Superior temporal gyrus (tissue), 1 donor: ENCODE measurements at regions not wholly inside any gene's neighbourhood (a gene's known extent, or its start where the extent isn't known, plus 50 kb on each side); places are given as distances from the start of the nearest gene placed in this dataset.

ENCODE experiments used
- DNase-seq: peaks from one replicate; pipeline ENCODE4 v3.0.0-alpha.2; 2016; ENCODE audit errors: extremely low spot score

GRCh38 chr5:82399111-82399510 lies 121.0 kb upstream of the RPS23 start:
- DNase-seq: no peak

DNA sequence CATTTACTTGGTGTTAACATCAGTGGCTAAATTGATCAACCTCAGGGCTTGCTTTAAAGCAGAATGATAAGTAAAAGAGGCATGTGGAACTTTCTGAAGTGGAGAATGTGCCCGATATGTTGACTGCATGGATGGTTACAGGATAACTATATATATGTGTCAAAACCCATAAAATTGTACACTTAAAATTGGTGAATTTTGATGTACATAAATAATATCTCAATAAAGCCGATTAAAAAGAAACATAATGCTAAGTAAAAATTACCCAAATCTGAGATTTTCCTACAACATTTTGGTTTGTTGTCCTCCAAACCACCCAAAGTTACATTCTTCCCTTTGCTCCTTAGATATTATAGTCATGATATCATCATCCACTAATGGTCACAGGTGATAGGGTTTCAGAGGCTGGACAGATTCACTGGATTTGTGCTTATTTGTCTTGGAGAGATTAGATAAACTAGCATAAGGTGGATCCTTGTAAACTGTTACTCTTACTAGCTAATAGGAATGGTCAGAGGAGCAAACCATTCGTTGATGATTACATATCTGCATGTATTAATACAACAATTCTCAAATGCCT lies 119.7 kb upstream of the RPS23 start:
- no peak for DNase-seq

DNA sequence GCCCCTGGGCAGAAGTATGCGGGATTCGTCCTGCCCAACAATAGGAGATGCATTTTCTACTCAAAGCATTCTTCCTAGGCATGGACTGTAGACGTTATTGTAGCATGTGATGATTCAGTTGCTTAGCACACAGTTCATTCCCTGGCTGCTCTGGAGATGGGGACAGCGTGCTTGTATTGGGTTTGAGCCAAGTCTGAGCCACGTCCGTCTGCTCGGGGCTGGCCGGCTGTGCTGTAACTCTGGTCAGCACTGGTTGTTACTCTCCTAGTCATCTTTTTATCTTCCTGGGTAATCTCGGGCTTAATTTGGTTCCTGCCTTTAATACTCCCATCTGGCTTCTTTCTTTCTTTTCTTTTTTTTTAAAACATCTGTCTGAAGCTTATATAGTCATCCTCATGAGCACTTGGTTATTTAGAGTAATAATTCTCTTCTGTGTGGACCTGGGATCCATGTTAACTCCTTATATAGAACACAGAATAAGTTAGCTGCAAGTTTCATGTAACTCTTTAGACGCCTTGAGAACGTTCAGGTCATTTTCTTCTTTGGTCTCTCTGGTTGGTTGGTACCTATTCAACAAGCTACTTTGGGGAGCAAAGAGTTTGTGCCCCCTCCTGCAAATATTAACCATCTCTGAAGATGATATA lies 118.8 kb upstream of the RPS23 start:
- DNase-seq: peak; percentile 44

DNA sequence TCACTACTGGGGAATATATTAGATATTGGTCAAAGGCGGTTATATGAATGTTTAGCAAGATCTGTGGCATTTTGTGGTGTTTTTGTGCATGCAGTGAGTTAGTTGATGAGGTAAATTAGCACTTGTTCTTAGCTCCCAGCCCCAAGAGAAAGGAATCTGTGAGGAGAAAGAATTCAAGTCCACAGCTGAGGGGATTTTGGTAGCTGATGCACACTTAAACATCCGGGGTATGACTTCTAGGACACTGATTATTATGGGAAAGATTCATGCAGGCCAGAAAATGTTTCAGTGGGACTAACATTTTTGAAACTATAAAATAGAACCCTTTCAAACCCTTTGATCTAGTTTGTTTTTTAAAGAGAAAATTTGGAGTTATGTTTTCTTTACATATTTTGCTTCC lies 118.2 kb upstream of the RPS23 start:
- no peak for DNase-seq

DNA sequence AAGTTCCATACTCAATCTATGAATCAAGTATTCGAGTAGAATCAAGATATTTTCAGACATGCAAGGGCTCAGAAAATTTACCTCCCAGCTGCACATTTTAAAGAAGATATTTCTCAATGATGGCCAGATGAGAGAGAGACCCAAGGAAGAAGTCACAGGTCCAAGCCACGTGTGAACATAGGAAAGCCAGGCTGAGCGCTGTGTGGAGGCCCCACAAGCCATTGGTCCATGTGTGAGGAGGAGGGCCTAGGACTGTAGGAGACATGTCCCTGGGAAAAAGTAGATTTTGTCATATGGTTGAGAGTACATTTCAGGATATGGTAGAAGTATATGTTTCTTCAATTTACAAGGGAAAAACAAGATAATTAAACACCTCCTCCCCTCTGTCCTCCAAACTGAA lies 115.8 kb upstream of the RPS23 start:
- DNase-seq: no peak

- DNase-seq: no peak
These were observed 111.9 kb upstream of the RPS23 start for GRCh38 chr5:82390088-82390487.

DNA sequence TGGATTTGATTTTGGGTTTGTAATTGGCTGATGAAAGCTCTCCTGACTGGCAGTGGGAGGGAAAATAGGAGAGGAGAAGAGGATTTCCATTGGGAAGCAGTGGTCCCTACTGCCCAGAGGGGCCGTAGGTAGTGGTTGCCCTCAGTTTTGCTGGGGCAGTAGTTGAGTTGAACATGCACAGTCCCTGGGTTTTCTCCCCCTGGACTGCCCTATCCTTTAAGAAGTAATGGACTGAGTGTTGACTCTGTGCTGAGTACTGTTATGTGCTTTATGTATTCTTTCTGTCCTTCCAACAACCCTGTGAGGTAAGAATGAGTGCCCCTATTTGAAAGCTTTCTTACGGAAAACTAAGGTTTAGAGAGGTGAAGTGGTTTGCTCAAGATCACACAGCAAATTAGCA lies 111.2 kb upstream of the RPS23 start:
- no peak for DNase-seq

DNA sequence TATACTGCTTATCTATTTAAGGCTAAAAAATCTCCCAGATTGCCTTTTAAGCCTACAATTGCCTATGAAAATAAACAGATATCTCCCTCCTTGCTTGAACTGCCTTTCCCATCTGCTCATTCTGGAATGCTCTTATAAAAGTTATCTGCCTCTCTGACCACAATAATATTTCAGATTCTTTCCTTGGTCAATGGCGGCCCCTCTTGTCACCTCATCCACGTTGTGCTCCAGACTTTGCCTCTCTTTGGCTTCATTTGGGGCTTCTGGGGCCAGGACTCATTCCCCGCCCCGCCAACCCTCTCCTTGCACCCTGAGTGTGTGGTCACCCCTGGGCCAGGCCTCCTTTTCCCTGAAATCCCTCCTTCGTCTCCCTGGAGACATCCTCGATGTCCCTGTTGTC lies 110.0 kb upstream of the RPS23 start:
- no peak for DNase-seq

DNA sequence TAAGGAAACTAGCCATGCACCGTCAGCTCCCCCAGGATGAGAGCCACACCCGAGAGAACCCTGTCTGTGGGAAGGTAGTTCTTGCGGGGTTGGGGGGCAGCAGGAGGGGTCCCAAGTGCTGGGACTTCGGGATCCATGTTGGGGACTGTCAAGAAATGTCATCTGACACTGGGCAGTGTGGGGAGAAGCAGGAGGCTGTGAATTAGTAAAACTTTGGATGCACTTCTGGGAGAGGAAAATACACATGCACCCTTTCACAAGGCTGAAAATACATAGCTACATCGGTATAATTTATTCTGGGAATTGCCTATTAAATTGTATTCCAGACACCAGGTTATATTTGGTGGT lies 109.6 kb upstream of the RPS23 start:
- DNase-seq: no peak

- no peak for DNase-seq
These were observed 109.1 kb upstream of the RPS23 start for GRCh38 chr5:82387001-82387818.

DNA sequence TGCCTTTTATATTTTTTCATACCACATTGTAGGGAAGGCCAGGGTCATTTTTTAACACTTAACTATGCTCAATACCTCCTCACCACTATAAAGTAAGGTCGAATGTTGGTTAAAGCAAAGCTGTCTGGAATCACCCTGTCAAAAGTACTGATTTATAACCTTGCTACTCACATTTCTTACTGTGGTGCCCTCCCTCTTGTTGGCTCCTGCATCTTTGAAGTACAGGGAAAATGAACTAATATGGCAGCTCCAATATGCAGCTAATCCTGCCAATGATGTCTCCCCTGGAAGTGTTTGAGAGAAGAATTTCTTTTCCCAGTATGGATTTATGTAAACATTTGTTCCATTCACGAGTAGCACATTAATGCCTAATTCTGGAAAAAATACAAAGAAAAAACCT lies 108.4 kb upstream of the RPS23 start:
- DNase-seq: no peak

- DNase-seq: no peak
These were observed 106.0 kb upstream of the RPS23 start for GRCh38 chr5:82384034-82384750.

- DNase-seq: no peak
These were observed 103.4 kb upstream of the RPS23 start for GRCh38 chr5:82381591-82381990.

GRCh38 chr5:82376307-82376706 lies 98.2 kb upstream of the RPS23 start:
- no peak for DNase-seq

DNA sequence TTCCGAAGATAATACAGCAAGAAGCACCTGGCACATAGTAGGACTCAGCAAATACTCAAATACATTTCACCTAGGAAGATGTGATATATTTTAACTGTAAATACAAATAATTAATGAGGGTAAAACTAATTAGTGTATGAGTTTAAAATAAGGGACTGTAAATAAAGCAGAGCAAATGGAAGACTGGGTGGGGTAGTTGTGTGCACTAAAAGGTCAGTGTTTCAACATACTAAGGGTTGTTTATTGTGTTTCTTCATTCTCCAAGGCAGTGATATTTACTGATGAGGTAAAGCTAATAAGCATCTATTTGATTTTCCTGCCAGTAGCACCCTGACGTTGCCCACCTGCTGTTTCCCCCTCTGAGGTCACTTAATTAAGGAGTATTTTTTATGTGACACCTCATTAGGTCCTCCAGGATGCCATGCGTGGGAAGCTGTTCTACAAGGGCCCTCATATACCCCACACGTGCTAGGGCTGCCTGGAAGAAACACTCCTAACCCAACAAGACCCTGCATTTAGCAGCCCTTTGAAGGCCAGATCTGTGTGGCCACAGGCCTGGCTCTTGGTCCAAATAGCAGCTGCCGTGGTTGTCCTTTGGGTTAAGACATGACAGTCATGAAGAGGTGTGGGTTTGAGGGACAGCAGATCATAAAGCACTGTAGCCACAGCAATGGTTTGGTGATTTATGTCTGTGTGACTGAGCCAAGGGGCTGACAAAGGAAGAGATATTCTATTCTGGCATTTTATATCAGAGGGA lies 97.5 kb upstream of the RPS23 start:
- no peak for DNase-seq

- no peak for DNase-seq
These were observed 96.5 kb upstream of the RPS23 start for GRCh38 chr5:82374637-82375036.

- DNase-seq: no peak
These were observed 89.8 kb upstream of the RPS23 start for GRCh38 chr5:82367930-82368329.

DNA sequence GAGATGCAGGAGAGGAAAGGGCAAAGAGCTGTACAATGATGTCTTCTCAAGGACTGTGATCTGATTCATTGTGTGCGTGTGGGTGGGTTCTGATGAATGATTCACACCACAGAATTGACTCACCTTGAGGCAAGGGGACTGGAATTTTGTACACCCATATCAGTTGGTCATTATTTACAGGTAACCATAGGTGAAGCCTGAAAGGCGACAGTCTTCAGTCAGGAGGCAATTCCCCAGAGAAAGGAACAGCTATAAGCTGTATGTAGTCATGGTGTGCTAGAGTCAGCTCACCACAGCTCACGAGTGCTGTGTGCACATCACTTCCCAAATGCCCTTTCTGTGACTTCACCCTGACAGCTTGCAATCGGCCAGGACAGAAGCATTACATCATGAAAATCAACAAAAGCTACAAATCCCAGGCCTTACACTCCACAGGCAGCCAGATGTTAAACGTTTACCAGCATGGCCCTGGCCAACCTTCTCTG lies 87.6 kb upstream of the RPS23 start:
- no peak for DNase-seq

DNA sequence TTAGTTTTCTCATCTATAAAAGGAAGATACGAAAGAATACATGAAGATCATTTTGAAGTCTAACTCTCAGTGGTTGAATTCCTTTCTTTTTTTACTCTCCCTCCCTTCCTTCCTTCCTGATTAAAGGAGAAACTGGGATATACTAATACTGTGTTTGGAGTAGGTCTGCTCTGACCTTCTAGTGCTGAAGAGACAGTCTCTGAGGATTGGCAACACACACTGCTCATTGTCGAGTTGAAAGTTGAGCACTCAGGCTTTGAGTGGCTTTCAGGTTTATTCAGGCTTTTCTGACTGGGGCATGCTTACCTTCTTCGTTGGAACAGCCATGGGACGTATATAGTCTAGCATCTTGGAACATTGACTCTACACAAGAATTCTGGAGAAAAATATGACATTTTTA lies 86.9 kb upstream of the RPS23 start:
- DNase-seq: no peak

GRCh38 chr5:82364497-82364896 lies 86.3 kb upstream of the RPS23 start:
- peak; percentile 41 for DNase-seq

GRCh38 chr5:82363524-82363923 lies 85.4 kb upstream of the RPS23 start:
- no peak for DNase-seq

DNA sequence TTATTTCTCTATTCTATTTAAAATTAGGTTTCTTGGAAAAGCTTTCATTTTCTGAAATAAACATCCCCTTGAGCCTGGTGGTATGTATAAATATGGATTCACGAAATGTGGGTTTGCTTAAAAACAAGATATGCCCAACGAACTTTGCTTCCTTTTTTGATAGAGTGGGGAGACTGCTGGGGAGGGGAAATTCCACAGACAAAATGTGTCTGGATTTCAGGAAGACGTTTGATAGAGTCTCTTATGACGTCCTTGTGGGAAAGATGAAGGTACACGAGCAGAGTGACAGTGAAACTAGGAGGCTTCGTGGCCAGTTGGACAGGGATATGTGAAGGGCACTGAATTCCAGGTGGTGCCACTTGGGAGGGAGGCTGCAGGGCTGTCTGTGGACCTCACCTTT lies 84.5 kb upstream of the RPS23 start:
- DNase-seq: no peak
